Activated naive CD4-positive, alpha-beta T cell treated with anti-CD3 and anti-CD28 coated beads, Interleukin-2, amount 10 ng/mL, durations not matched to agents 7 days and 5 days (primary cell): ENCODE measurements at regions not wholly inside any gene's neighbourhood (a gene's known extent, or its start where the extent isn't known, plus 50 kb on each side); places are given as distances from the start of the nearest gene placed in this dataset.

Experiments used
- CTCF ChIA-PET: fragments of 350-600 bp; sonication (Branson Sonifier 250); formaldehyde crosslinking; loops from one replicate; lab custom pipeline; 2021; ENCODE audit warnings: antibody characterized with exemption; lab: Charles Lee
- DNase-seq: peaks from one replicate; pipeline ENCODE4 v3.0.0-alpha.2; 2020
- H3K27ac Mint-ChIP-seq: one replicate; pipeline ENCODE4 v1.8.0; 2021; ENCODE audit warnings: mild to moderate bottlenecking, moderate library complexity, mixed read lengths
- H3K27me3 Mint-ChIP-seq: one replicate; pipeline ENCODE4 v1.8.0; 2021; ENCODE audit warnings: mild to moderate bottlenecking, mixed read lengths
- H3K36me3 Mint-ChIP-seq: one replicate; pipeline ENCODE4 v1.8.0; 2021; ENCODE audit warnings: mixed read lengths
- H3K4me1 Mint-ChIP-seq: one replicate; pipeline ENCODE4 v1.8.0; 2021; ENCODE audit warnings: mixed read lengths
- H3K4me3 Mint-ChIP-seq: one replicate; pipeline ENCODE4 v1.8.0; 2021; ENCODE audit warnings: mild to moderate bottlenecking, moderate library complexity, mixed read lengths
- H3K9me3 Mint-ChIP-seq: one replicate; pipeline ENCODE4 v1.8.0; 2021; ENCODE audit warnings: mixed read lengths

DNA sequence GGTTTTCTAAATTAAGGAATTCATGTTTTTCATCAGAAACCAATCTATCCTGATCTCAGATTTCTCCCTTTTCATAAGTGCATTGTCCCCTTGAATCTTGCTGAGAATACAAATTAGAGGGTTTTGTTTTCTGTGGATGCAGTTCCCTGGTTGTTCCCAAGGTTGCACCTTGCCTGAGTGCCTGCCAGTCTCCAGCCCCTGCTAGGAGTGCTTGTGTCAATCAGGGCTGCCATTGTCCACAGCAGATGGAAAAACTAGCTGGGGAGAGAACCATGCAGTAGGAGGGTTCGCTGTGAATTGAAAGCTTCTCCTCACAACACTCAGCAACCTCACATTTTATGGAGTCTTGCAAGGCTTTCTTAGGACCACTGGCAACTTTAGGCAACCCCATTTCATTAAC lies 210.8 kb upstream of the CTNNB1 start:
- CTCF ChIA-PET, result no interaction called here
- H3K9me3 Mint-ChIP-seq, result no peaks in the 10 kb centered on the region
- H3K27me3 Mint-ChIP-seq, result peaks cover 5% of the 10 kb centered on the region
- no peaks in the 10 kb centered on the region for H3K36me3 Mint-ChIP-seq
- no peak overlapping the region for H3K27ac Mint-ChIP-seq
- H3K4me3 Mint-ChIP-seq, result no peak overlapping the region
- H3K4me1 Mint-ChIP-seq, result no peaks in the 10 kb centered on the region
- DNase-seq, result no peak

GRCh38 chr3:40989141-40990061 lies 209.9 kb upstream of the CTNNB1 start:
- DNase-seq, result no peak
- no peaks in the 10 kb centered on the region for H3K4me1 Mint-ChIP-seq
- peaks cover 5% of the 10 kb centered on the region for H3K27me3 Mint-ChIP-seq
- H3K36me3 Mint-ChIP-seq, result no peaks in the 10 kb centered on the region
- no peak overlapping the region for H3K27ac Mint-ChIP-seq
- no peak overlapping the region for H3K4me3 Mint-ChIP-seq
- H3K9me3 Mint-ChIP-seq, result no peaks in the 10 kb centered on the region
- CTCF ChIA-PET, result no interaction called here

- no peaks in the 10 kb centered on the region for H3K4me1 Mint-ChIP-seq
- DNase-seq, result no peak
- peaks cover 5% of the 10 kb centered on the region for H3K27me3 Mint-ChIP-seq
- no peak overlapping the region for H3K27ac Mint-ChIP-seq
- no peak overlapping the region for H3K4me3 Mint-ChIP-seq
- H3K36me3 Mint-ChIP-seq, result no peaks in the 10 kb centered on the region
- CTCF ChIA-PET, result no interaction called here
- H3K9me3 Mint-ChIP-seq, result no peaks in the 10 kb centered on the region
Measured at GRCh38 chr3:40990062-40990456, 209.2 kb upstream of the CTNNB1 start.

DNA sequence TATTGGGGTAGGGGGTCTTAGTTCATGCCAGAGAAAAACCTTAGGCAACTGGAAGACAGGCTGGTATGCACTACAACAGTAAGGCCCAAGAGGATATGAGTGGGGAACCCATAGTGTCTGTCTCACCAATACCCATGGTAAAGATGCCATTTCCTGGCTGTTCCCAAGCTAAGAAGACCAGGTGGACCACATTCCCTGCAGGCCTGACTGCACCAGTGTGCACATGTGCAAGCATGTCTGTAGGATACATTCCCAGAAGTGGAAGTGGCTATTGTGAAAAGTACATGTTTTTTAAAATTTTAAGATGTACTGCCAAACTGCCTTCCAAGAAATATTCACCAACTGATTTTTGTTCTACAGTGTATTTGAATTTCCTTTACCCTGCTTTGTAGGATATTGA lies 207.3 kb upstream of the CTNNB1 start:
- peaks cover 5% of the 10 kb centered on the region for H3K27me3 Mint-ChIP-seq
- CTCF ChIA-PET, result no interaction called here
- H3K36me3 Mint-ChIP-seq, result no peaks in the 10 kb centered on the region
- no peaks in the 10 kb centered on the region for H3K4me1 Mint-ChIP-seq
- no peak overlapping the region for H3K4me3 Mint-ChIP-seq
- no peaks in the 10 kb centered on the region for H3K9me3 Mint-ChIP-seq
- no peak for DNase-seq
- H3K27ac Mint-ChIP-seq, result no peak overlapping the region

DNA sequence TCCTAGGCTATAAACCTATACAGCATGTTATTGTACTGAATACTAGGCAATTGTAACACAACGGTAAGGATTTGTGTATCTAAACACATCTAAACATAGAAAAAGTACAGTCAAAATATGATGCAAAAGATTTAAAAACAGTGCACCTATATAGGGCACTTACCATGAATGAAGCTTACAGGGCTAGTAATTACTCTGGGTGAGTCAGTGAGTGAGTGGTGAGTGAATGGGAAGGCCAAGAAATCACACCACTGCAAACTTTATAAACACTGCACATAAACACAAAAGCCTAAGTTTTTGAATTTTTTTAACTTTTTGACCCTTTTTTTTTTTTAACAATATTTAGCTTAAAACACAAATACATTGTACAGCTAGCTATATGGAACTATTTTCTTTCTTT lies 204.7 kb upstream of the CTNNB1 start:
- H3K27me3 Mint-ChIP-seq, result no peaks in the 10 kb centered on the region
- no peaks in the 10 kb centered on the region for H3K4me1 Mint-ChIP-seq
- no peaks in the 10 kb centered on the region for H3K9me3 Mint-ChIP-seq
- H3K27ac Mint-ChIP-seq, result no peak overlapping the region
- H3K36me3 Mint-ChIP-seq, result no peaks in the 10 kb centered on the region
- DNase-seq, result no peak
- no peak overlapping the region for H3K4me3 Mint-ChIP-seq
- CTCF ChIA-PET, result no interaction called here

DNA sequence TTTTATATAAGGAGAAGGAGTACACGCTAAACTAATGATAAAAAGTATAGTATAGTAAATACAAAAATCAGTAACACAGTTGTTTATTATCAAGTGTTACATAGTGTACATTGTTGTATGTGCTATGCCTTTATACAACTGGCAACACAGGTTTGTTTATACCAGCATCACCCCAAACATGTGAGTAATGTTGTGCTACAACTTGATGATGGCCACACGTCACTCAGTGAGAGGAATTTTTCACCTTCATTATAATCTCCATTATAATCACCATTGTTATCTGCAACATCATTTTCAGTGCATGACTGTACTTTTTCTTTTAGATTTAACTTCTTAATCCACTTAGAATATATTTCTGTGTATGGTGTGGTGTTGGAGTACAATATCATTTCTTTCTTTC lies 204.0 kb upstream of the CTNNB1 start:
- DNase-seq, result no peak
- H3K36me3 Mint-ChIP-seq, result no peaks in the 10 kb centered on the region
- no peaks in the 10 kb centered on the region for H3K27me3 Mint-ChIP-seq
- no peak overlapping the region for H3K27ac Mint-ChIP-seq
- H3K4me1 Mint-ChIP-seq, result no peaks in the 10 kb centered on the region
- H3K4me3 Mint-ChIP-seq, result no peak overlapping the region
- CTCF ChIA-PET, result no interaction called here
- no peaks in the 10 kb centered on the region for H3K9me3 Mint-ChIP-seq

DNA sequence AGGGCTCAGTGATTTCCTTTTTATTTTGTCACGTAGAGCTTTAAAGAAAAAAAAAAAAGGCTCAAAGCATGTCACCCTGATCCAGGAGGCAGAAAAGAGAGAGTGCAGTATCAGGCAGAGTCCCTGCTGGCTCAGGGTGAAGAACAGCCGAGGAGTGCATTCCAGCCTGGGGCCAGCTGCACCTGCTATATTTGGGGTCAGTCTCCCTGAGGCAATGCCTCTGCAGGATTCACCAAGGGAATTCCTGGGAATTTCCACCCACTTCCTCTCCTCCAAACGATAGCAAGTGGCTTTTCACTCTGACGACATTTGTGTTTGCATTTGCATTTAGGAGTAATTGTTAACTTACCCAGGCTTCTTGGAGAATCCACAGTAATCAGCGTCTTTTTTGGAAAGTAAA lies 202.9 kb upstream of the CTNNB1 start:
- no peaks in the 10 kb centered on the region for H3K36me3 Mint-ChIP-seq
- H3K9me3 Mint-ChIP-seq, result no peaks in the 10 kb centered on the region
- no peak overlapping the region for H3K4me3 Mint-ChIP-seq
- H3K4me1 Mint-ChIP-seq, result no peaks in the 10 kb centered on the region
- no peak overlapping the region for H3K27ac Mint-ChIP-seq
- CTCF ChIA-PET, result no interaction called here
- no peaks in the 10 kb centered on the region for H3K27me3 Mint-ChIP-seq
- DNase-seq, result no peak

- no peak for DNase-seq
- Mint-ChIP-seq H3K4me1 (no peaks in the 10 kb centered on the region), H3K27me3 (peaks cover 1% of the 10 kb centered on the region), H3K4me3 (no peak overlapping the region), H3K36me3 (no peaks in the 10 kb centered on the region), H3K9me3 (no peaks in the 10 kb centered on the region), H3K27ac (no peak overlapping the region)
- CTCF ChIA-PET, result no interaction called here
Measured at GRCh38 chr3:40996827-40997710, 202.2 kb upstream of the CTNNB1 start.

DNA sequence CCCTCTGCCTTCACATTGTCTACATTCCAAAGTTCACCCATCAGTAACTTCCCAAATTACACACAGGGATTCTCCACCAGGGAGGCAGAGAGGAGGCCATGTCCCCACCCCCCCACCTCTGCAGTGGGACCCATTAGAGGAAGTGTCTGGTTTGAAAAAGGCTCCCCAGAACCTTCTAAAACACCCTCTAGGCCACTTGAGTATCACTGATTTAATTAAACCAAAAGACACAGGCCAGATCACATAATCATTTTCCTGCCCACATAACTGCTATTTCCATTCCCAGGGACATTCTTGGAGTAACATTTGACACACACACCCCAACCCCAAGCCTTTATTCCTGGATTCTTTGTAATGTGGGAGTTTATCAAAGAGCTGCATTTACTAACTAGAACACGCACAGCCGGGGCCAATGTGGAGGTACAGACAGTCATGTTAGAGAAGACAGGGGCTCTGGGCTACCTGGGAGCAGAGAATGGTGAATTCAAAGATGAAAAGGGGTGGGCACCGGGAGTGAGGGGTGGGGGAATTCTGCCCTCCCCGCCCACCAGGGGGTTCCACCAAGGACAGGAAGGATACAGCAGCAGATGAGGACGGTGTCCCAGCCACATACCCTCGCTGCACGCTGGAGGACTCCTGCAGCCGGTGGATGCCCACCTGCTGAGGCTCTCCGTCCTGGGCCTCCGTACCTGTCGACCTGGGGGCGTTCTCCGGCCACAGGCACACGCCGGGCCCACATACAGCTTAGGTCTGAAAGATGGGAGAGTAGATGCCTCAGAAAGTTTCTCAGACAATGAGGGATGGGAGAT lies 201.4 kb upstream of the CTNNB1 start:
- H3K27me3 Mint-ChIP-seq, result peaks cover 5% of the 10 kb centered on the region
- H3K4me3 Mint-ChIP-seq, result no peak overlapping the region
- H3K4me1 Mint-ChIP-seq, result peaks cover 3% of the 10 kb centered on the region
- DNase-seq, result no peak
- H3K36me3 Mint-ChIP-seq, result no peaks in the 10 kb centered on the region
- CTCF ChIA-PET, result no interaction called here
- no peaks in the 10 kb centered on the region for H3K9me3 Mint-ChIP-seq
- no peak overlapping the region for H3K27ac Mint-ChIP-seq

DNA sequence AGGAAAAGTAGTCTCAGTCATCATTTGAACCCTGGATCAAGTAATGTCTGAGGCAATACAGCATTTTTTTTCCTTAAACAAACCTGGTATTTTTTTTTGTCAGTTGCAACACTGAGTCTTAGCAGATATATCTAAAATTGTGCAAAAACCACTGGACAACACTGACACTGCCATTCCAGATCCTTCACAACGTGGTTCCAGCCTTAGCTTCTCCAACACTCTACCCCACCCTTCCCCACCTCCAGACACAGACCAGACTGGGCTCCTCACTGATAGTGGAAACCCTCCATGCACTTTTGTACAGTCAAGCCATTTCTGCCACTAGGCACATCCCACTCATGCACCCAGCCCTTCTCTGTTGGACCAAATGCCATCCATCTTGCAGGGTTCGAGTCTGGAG lies 199.6 kb upstream of the CTNNB1 start:
- H3K4me1 Mint-ChIP-seq, result peaks cover 3% of the 10 kb centered on the region

DNA sequence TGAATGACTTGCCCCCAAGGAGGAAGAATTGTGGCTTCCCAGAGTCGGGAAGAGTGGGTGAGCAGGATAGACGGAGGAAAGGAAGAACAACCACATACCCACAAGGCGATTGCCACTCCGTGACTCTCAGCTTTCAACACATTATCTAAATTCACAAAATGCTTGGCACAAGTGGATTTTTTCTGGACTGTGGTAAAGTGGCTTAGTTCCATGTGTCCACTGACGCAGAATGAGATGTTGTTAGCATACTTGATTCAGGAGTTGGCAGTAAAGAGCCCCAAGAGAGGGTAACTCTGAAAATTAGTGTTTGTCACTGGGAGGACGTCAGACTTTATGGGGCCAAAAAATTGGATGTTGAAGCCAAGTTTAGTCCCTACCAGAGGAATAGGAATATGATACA lies 198.8 kb upstream of the CTNNB1 start:
- no peak overlapping the region for H3K27ac Mint-ChIP-seq
- H3K9me3 Mint-ChIP-seq, result no peaks in the 10 kb centered on the region
- peaks cover 5% of the 10 kb centered on the region for H3K27me3 Mint-ChIP-seq
- DNase-seq, result no peak
- CTCF ChIA-PET, result no interaction called here
- H3K4me1 Mint-ChIP-seq, result peaks cover 3% of the 10 kb centered on the region
- no peaks in the 10 kb centered on the region for H3K36me3 Mint-ChIP-seq
- H3K4me3 Mint-ChIP-seq, result no peak overlapping the region

More for the DNA sequence above, 199.6 kb upstream of the CTNNB1 start:
- H3K36me3 Mint-ChIP-seq, result no peaks in the 10 kb centered on the region
- CTCF ChIA-PET, result no interaction called here
- no peak for DNase-seq
- peaks cover 5% of the 10 kb centered on the region for H3K27me3 Mint-ChIP-seq
- H3K27ac Mint-ChIP-seq, result no peak overlapping the region
- no peaks in the 10 kb centered on the region for H3K9me3 Mint-ChIP-seq
- H3K4me3 Mint-ChIP-seq, result no peak overlapping the region

GRCh38 chr3:41001556-41001955 lies 197.7 kb upstream of the CTNNB1 start:
- CTCF ChIA-PET, result no interaction called here

DNA sequence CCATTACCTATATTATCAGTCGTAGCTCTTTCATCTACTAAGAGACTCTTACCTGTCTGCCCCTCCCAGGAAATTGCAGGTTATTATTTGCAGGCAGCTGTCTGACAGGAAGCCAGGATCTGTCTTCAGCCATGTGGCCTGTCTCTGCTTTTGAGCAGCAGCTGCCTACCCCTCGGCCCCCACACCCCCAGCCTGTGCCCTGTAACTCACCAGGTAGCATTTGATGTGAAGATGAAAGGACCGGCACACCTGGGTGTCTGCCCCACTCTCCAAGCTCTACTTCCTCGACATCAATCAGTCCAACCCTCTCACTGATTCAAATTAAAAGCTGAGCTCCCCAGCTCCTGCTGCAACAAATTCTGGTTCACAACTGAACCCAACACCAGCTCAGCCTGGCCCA lies 197.2 kb upstream of the CTNNB1 start:
- CTCF ChIA-PET, result no interaction called here
- H3K27ac Mint-ChIP-seq, result no peak overlapping the region
- no peak overlapping the region for H3K4me3 Mint-ChIP-seq
- no peak for DNase-seq
- H3K27me3 Mint-ChIP-seq, result peaks cover 5% of the 10 kb centered on the region
- no peaks in the 10 kb centered on the region for H3K36me3 Mint-ChIP-seq
- peaks cover 3% of the 10 kb centered on the region for H3K4me1 Mint-ChIP-seq
- H3K9me3 Mint-ChIP-seq, result no peaks in the 10 kb centered on the region

More at GRCh38 chr3:41001556-41001955, 197.7 kb upstream of the CTNNB1 start:
- Mint-ChIP-seq H3K27me3 (peaks cover 5% of the 10 kb centered on the region), H3K9me3 (no peaks in the 10 kb centered on the region), H3K4me3 (no peak overlapping the region), H3K27ac (no peak overlapping the region), H3K36me3 (no peaks in the 10 kb centered on the region), H3K4me1 (peaks cover 3% of the 10 kb centered on the region)
- no peak for DNase-seq

DNA sequence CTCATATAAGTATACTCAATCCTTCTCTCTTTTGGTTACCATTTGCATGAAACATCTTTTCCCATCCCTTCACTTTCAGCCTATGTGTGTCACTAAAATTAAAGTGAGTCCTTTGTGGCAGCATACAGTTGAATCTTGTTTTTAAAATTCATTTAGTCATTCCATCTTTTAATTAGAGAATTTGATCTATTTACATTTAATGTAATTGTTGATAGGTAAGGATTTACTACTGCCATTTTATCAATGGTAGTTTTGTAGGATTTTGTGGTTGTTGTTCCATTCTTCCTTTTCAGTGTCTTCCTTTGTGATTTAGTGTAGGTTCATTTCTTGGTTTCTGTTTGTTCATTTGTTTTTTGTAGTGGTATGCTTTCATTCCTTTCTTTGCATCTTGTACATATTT lies 191.9 kb upstream of the CTNNB1 start:
- CTCF ChIA-PET, result no interaction called here
- Mint-ChIP-seq H3K27ac (no peak overlapping the region), H3K4me1 (peaks cover 1% of the 10 kb centered on the region), H3K4me3 (no peak overlapping the region), H3K9me3 (peaks cover 5% of the 10 kb centered on the region), H3K36me3 (no peaks in the 10 kb centered on the region), H3K27me3 (peaks cover under 1% of the 10 kb centered on the region)
- no peak for DNase-seq
